HG03066 (cell line): ENCODE measurements at regions not wholly inside any gene's neighbourhood (a gene's known extent, or its start where the extent isn't known, plus 50 kb on each side); places are given as distances from the start of the nearest gene placed in this dataset.
"Not testable (repeated sequence)": the region's sequence is repeated elsewhere in the genome, so short reads cannot be mapped to it uniquely, and the experiment has no call there.

Experiments
- ATAC-seq: cut with Tn5 transposase; IDR thresholded peaks from one replicate; pipeline ENCODE4 v1.9.1; 2021; ENCODE audit warnings: low read depth; ENCODE audit not compliant: unreplicated experiment

DNA sequence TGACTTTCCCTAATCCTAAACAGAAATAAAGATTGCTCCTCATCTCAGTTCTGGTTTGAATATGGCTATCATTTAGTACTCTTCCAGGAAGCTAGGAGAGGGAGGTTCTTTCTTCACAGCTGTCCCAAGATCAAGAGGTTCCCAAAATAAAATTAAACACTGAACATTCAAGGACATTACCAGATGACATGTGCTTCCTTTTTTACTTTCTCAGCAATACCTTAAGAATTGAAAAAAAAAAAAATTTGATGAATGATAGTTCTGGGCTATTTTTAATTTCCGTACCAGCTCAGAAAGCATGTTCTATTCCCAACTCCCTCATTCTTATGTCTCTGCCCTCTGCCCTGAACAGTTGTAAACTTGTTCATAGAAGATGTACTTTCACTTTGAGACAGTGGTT, 61.7 kb upstream of the MYL1 start:
- ATAC-seq = no peak

DNA sequence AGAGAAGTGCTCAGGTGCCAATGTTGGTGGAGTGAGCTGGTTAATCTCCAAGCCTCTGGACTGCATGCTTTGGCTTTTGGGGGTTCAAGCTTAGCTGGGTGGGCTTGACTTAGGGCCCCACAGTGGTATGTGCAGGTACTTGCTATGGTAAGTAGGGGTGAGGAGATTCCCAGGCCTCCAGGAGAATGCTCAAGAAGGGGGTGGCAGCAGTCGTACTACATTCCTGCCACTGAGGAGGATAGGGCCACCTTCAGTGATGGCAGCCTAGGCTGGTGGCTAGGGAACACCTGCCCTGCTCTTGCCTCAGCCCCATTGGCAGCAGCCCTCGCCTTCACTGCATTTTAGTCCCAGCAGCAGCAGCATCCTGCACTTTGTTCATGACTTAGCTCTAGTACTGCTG, 55.6 kb upstream of the MYL1 start:
- no peak for ATAC-seq

DNA sequence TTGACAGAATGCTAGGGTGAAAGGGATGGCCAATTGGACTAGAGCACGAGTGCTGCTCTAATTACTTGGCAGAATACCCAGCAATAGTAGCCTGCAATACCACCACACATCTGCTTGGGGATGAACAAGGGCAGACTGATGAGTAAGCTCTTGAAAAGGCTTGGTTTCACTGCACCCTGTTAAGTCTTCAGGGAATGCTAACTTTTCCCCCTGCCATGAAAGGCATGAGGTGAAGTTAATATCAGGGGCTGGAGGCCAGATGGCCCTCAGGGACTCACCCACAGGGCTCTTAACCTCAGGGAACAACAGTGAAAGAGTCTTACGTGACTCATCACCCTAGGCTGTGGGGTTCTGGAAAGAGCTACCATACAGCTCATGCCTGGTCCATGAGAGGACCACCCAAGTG, 51.7 kb upstream of the MYL1 start:
- ATAC-seq = peak; percentile 57

DNA sequence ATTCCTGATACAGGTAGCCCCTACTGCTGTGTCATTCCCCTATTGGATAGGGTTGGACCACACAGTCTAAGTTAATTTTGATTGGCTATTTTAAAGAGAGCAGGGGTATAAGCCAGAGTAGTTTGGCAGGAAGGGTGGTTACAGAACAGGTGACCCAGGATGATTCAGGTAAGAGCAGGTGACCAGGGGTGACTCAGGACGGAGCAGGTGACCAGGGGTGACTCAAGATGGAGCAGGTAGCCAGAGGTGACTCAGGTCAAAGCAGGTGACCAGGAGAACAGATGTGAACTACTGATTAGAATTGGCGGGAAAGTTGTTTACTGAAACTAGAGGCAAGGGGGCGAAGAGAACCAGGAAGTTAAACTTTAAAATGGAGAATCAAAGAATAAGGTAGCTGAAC, 50.5 kb upstream of the MYL1 start:
- not testable (repeated sequence) for ATAC-seq
